Limb (tissue), 2 donors: ENCODE measurements at regions not wholly inside any gene's neighbourhood (a gene's known extent, or its start where the extent isn't known, plus 50 kb on each side); places are given as distances from the start of the nearest gene placed in this dataset.
"Not testable (repeated sequence)": the region's sequence is repeated elsewhere in the genome, so short reads cannot be mapped to it uniquely, and the experiment has no call there.

Experiments
- DNase-seq, 2 donors: peaks; one replicate each; pipeline ENCODE4 v3.0.0-alpha.2; 2016; ENCODE audit errors: extremely low spot score in 2 of 2

GRCh38 chr16:26860506-26860905 lies 206.2 kb upstream of the C16orf82 start:
- no peak for DNase-seq

DNA sequence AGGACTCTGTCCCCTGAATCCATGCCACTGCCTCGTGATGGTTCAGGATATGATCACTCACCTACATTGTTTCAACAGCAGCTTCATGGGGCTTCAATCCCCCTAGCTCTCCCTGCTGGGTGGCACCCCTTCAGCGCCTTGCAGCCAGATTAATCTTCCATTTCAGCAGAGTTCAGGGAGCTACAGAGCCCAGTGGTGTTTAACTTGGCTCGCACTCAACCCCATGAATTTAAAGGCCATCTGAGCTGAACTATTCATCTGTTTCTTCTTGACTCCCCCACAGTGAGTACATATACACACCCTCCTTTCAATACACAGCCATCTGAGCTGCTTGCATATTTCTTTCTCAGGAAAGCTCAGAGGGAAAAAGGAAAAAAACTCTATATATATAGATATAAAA lies 202.8 kb upstream of the C16orf82 start:
- DNase-seq = peak; percentile 5 to 29

DNA sequence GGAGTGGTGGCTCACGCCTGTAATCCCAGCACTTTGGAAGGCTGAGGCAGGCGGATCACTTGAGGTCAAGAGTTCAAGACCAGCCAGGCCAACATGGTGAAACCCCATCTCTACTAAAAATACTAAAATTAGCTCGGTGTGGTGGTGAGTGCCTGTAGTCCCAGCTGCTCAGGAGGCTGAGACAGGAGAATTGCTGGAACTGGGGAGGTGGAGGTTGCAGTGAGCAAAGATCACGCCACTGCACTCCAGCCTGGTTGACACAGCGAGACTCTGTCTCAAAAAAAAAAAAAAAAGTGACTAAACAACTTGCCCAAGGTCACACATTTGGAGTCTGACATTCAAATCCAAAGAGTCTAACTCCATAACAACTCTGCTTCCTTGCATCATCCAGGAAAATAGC lies 192.4 kb upstream of the C16orf82 start:
- DNase-seq = not testable (repeated sequence)

GRCh38 chr16:26877421-26877820 lies 189.3 kb upstream of the C16orf82 start:
- no peak for DNase-seq

DNA sequence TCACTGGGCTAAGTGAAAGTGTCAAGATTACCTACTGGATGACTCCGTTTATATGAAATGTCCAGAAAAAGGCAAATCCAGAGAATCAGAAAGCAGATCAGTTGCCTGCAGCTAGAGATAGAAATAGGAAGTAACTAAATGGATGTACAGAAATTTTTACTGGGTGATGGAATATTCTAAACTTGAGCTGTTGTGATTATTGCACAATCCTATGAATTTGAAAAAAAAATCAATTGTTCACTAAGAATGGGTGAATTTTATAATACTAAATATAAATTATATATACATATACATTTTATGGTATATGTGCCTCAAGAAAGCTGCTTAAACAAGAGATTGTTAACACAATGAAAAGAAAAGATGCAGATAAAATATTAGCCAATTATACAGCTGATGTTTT lies 181.1 kb upstream of the C16orf82 start:
- DNase-seq = no peak

- DNase-seq = peak in 1 of 2 donors; percentile 40
These were observed 177.0 kb upstream of the C16orf82 start for GRCh38 chr16:26889740-26890139.

- DNase-seq = no peak
These were observed 168.5 kb upstream of the C16orf82 start for GRCh38 chr16:26898200-26898599.

DNA sequence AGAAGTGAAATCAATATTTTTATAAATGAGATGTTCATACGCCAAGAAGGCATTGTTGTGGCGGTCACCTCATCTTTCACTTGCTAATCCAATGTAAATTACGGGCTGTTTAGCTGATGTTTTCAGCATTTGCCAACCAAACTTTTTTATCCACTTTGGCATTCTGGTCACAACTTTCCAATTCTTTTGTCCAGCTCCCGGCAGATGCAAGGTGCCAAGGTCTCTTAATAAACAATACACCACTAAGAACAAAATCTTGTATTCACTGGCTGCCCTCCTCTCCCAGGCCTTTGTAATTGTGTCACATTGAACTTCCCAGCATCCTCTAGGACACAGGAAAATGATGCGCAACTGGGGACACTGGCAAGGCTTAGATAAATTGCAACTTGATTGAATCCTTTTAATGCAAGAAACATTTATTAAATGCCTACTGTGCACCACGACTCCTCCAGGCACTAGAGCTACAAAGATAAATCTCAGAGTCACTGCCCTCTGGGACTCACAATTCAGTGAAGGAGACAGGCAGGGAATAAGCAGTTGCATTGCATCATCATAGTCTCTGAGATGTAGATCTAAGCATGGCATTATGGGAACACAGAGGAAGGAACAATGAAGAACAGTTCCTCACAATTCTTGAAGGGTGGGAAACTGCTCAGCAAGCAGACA lies 165.4 kb upstream of the C16orf82 start:
- DNase-seq = no peak

DNA sequence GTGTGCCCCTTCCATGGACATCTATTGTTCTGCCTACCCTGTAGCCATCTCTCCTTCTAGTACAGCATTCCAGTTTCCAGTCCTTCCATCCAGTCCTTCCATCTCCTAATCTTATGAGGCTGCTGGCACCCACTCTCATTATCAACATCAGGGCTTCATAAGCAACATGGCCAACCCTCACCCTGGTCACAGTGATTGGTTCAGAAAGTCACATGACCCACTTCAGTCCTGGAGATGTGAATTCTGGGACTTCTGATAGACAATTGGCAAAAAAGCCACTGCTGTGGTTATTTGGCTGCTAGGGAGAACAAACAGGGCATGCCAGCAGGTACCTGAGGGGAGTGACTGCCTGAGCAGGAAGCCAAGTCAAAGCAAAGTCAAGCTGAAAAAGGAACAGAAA lies 164.7 kb upstream of the C16orf82 start:
- no peak for DNase-seq

- DNase-seq = peak in 1 of 2 donors; percentile 39
These were observed 161.4 kb upstream of the C16orf82 start for GRCh38 chr16:26905336-26905735.

DNA sequence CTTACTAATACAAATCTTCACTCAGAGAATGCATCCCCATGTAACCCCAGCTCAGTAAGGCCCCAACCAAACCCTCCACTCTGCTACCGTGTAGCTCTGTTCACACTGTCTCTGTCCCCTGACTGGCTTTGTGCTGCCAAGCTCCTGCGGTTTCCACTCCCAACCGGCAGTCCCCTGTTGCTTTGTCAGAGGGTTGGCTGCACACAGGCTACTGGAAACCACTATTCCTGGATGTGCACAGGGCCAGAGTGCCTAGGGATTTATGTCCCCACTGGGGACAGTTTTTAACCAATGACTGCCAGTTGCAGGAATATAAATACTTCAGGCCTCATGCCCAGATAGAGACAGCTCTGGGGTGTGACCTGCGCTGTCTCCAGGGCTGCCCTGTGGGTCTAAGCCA lies 157.1 kb upstream of the C16orf82 start:
- DNase-seq = no peak

GRCh38 chr16:26911436-26911835 lies 155.3 kb upstream of the C16orf82 start:
- no peak for DNase-seq

DNA sequence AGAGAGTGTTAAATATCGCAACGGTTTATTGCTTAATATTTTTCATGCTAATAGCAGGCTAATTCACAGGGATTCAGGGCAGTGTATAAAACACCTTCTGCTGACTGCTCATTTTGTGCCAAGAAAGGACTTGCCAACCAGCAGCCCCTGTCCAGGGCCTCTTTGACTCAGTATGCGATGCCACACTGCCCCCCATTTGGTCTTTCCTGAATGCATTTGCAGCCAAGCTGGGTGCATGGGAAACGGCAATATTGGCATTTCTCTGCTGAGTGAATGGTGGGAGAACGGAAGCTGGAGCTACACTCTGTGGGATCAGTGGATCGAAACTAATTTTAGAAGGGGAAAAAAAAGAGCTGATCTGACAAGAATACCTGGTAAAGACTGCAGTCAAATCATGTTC lies 152.9 kb upstream of the C16orf82 start:
- DNase-seq = peak; percentile 6 to 45

- DNase-seq = no peak
These were observed 135.7 kb upstream of the C16orf82 start for GRCh38 chr16:26930786-26931581.

DNA sequence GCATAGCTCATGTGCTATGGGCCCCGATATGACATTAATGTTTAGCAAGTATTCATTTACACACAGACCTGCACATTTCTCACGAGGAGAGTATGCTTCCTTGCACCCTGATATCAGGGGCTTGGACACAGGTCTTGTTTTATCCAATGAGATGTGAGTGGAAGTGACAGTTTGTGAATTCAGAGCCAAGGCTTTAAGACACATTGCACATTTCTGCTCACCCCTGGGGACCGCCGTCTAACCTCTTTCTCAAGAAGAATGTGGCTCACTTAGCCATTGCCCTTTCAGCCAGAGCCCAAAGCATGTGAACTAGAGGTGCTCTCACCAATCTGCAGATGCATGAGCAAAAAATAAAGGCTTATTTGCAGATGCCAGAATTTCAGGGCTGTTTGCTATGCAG lies 116.1 kb upstream of the C16orf82 start:
- DNase-seq = no peak

DNA sequence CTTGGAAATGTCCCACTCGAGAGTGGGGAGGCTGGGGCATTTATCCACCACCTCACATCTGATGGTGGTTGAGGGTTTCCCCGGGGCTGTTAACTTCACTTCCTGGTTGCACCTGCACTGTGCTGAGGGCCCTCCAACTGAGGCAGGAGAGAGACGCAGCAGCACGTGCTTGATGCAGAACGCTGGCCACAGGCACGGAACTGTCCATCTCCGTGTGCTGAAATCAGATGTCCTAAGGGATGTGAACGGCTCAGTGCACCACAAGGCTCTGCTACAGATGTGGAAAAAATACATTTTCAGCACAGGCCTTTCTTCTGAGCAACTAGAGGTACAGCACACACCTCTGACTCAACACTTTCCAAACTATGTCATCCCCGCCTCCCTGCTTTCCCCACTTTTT lies 114.8 kb upstream of the C16orf82 start:
- peak in 1 of 2 donors; percentile 38 for DNase-seq

- DNase-seq = no peak
These were observed 114.3 kb upstream of the C16orf82 start for GRCh38 chr16:26952411-26952810.

DNA sequence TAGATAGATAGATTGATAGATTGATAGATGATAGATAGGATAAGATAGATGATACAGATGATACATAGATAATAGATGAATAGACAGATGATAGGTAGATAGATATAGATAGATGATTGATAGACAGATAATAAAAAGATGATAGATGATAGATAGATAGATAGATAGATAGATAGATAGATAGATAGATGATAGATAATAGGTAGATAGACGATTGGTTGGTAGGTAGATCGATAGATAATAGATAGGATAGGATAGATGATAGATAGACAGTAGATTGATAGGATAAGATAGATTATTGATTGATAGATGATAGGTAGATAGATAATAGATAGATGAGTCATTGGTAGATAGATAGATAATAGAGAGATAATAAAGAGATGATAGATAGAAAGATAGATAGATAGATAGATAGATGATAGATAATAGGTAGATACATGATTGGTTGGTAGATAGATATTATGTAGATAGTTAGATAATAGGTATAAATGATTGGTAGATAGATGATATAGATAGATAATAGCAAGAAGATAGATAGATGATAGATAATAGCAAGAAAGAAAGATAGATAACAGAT lies 109.4 kb upstream of the C16orf82 start:
- DNase-seq = no peak

DNA sequence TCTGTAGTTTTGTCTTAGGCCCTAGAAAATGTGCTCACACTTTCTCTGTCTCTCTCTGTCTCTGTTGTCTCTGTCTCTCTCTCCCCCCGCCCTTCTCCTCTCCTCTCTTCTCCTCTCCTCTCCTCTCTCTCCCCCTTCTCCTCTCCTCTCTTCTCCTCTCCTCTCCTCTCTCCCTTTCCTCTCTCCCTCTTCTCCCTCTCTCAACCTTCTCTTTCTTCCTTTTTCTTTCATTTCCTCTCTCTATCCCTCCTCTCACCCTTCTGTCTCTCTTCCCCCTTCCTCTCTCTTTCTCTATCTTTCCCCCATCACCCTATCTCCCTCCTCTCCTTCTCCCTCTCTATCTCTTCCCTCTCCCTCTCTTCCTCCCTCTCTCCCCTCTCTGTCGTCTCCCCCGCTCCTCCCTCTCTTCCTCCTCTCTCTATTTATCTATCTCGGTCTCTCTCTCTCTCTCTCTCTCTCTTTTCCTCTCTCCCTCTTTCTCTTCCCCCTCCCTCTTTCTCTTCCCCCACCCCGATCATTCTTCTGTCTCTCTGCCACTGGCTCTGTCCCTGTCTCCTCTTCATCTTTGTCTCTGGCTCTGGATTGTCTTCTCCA lies 107.2 kb upstream of the C16orf82 start:
- DNase-seq = no peak

- DNase-seq = no peak
These were observed 105.3 kb upstream of the C16orf82 start for GRCh38 chr16:26961459-26961858.

- no peak for DNase-seq
These were observed 103.6 kb upstream of the C16orf82 start for GRCh38 chr16:26963109-26963508.

GRCh38 chr16:26969589-26970231 lies 97.0 kb upstream of the C16orf82 start:
- DNase-seq = no peak
